Astrocyte of the hippocampus (primary cell): ENCODE measurements at regions not wholly inside any gene's neighbourhood (a gene's known extent, or its start where the extent isn't known, plus 50 kb on each side); places are given as distances from the start of the nearest gene placed in this dataset.
"Not testable (repeated sequence)": the region's sequence is repeated elsewhere in the genome, so short reads cannot be mapped to it uniquely, and the experiment has no call there.

Experiments used
- DNase-seq: peaks from one replicate; pipeline ENCODE4 v3.0.0; 2011; ENCODE audit warnings: low read depth, low spot score

DNA sequence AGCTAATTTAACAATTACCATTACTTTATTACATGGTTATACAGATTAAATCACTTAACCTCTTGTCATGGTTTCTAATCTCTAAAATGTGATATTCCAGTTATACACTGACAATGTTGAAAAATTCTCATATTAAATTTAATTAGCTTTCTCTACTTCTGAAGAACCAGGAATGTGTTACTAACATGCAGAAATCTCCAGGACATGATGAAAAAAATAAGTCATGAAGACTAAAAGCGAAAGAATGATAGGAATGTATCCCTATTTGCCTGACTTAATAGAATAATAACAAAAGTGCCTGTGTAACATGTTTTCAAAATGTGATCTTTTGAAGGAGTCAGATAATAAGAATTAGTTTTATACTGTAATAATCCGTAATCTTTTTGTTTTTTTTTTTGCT lies 2823.7 kb upstream of the PCDH20 start:
- peak; percentile 46 for DNase-seq

- peak; percentile 13 for DNase-seq
These were observed 2818.6 kb upstream of the PCDH20 start for GRCh38 chr13:64234255-64234654.

GRCh38 chr13:64223016-64223415 lies 2807.4 kb upstream of the PCDH20 start:
- DNase-seq: no peak

DNA sequence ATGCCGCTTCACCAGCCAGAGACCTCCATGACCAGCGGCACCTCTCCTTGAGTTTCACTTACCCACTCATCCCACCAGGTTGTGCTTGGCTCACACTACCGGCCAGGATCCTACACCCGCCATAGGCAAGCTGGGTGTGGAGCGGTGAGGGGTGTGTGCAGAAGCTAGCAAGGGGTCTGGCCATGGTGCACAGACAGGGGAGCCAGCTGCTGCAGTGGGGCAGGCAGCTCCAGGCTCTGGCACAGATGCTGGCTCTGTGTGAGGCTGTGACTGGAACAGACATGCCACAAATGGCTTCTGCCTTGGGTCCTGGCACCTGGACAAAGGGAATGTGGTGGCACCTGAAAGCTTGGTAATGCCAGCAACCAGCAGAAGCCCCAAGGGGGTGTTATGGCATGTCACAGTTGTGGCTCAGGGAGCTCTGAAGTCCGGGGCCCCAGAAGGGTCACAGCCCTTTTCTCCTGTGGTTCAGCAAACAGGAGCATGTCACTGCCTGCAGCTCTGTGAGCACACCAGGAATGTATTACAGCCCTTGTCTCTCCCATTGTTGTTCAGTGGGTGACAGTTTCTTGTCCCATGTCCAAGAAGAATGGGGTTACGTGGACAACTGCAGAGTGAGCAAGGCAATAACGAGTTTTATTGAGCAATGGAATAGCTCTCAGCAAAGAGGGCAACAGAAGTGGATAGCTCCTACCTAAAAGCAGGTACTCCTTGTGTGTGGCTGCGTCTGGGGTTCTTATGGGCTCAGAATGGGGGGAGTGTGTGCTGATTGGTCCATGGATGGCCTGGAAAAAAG lies 2791.0 kb upstream of the PCDH20 start:
- DNase-seq: no peak

DNA sequence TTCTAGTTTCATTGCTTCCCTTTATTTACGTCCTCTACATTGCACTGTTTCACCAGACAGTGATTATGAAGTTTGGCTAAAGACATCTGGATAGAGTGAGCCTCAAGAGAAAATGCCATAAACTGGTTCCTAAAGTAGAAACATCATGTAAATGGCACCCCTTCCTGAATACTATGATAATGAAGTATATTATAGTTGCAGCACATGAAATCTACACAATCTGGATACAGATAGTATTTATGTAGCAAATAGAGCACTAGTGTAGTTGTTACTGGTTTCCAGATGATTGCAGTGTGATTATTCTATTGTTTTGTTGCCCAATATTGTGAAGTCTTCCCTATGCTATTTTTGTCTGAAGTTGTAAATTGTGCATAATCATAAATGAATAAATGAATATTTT lies 2786.9 kb upstream of the PCDH20 start:
- DNase-seq: no peak

DNA sequence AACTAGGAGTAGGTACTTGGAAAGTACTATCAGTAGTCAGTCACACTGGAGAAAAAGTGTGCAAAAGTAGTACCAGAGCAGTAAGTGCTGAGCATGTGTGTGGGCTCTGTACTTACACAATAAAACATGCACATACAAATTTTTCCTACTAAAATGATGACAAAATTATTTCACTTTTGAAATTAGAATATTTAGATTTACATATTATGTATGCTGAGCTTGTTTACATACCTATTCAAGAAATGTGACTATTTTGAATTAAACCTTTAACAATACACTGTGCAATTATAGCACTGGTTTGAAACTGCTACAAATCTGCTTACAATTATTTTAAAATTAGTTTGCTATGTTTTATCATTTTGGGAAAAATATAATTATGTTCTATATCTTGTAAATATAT lies 2781.6 kb upstream of the PCDH20 start:
- no peak for DNase-seq

DNA sequence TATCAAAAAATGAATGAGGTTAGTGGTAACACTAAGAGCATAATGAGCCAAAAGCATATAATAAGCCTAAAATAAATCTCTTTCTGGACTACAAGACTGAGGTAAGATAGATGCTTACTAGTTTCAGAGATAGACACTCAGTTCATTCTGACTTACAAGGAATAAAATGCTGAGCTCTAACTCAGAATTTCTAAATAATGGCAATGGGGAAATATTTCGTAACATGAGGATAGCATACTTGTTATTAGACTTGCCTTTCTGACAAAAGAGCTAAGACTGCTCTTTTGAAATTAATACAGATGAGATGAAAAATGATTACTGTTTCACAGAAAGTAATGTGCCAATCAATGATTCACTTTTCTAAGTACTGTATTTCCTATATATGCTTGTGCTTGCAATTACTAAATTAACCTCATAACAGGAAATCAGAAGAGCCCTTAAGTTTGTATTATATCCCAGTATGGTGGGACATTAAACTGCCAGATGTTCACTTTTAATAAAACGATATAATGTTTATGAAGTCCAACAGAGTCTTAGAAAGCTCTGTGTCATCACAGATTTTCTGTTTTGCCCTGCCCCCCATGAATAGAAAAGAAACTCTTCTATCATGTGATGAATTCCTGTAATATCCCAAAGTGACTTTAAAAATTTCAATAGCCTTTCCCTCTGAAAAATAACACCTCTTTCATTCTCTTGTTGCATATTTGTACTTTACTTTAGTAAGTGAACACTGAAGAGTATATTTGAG lies 2771.0 kb upstream of the PCDH20 start:
- DNase-seq: no peak

- no peak for DNase-seq
These were observed 2770.4 kb upstream of the PCDH20 start for GRCh38 chr13:64186071-64186470.

GRCh38 chr13:64180756-64181155 lies 2765.1 kb upstream of the PCDH20 start:
- DNase-seq: no peak

DNA sequence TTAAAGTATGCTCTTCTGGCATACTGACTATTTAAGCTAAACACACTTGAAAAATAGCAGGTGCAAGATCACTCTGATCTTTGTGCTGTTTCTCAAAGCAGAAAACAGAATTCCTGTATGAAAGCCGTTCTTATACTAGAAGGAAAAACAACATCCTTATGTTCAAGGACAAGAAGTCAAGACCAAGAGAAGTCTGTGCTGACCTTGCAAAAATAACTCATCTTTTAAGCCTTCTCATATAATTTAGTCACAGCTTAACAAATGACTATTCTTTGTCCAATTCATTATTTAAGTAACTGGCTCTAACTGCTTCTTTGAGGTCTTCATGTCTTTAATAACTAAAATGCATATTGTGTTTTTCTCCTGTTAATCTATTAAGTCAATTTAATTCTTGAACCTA lies 2750.2 kb upstream of the PCDH20 start:
- no peak for DNase-seq

- no peak for DNase-seq
These were observed 2748.8 kb upstream of the PCDH20 start for GRCh38 chr13:64164435-64164834.

DNA sequence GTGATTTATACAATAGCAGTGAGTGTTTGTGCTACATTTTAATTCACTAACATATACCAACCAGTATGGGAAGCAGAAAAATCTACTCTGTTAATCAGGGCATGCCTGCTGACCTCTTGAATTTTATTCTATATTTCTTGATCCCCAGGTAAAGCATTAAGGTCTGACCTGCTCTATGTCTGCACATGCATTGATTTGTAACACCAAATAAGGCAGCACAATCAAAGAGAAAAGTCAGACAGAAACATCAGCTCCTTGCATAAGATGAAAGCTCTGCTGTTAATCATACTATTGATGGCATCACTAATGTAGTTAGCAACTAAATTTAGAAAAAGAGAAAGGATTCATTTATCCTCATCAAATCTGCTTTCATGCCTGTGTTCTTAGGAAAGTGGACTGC lies 2744.8 kb upstream of the PCDH20 start:
- no peak for DNase-seq

- peak; percentile 61 for DNase-seq
These were observed 2743.3 kb upstream of the PCDH20 start for GRCh38 chr13:64158908-64159307.

- DNase-seq: peak; percentile 12
These were observed 2738.9 kb upstream of the PCDH20 start for GRCh38 chr13:64154514-64154913.

DNA sequence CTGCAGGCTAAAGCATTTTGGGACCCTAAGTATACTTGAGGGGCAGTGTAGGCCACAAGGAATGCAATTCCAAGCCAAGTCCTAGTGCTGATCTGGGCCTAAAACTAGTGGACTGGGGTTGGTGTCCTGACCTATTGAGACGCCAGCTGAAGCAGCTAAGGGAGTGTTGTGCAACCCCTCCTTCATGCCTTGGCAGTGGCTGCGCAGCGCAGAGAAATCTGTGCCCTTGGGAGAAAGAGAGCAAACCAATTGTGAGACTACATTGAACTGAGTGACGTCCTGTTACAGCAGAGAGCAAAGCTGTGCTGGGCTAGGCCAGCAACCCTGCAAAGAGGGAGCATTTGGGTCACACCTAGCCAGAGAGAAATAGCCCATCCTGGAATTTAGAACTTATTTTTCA lies 2715.0 kb upstream of the PCDH20 start:
- no peak for DNase-seq

- DNase-seq: no peak
These were observed 2714.5 kb upstream of the PCDH20 start for GRCh38 chr13:64130171-64130570.

- DNase-seq: no peak
These were observed 2712.2 kb upstream of the PCDH20 start for GRCh38 chr13:64127856-64128255.

DNA sequence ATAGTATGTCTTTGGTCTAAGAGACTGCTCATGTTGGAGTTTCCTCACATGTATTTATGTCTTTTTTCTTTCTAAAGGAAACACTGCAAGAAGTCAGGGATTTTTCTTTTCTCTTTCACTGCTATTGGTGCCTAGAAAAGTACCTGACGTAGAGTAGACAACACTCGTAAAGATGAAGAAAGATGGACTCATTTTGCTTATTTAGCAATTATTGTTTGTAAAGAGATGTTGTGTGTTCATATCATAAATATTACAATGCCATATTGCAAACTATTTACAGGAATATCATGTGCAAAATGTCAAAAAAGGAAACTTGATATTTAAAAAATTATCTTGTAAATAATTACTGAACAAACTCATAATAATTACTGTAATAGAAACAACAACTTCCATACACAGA lies 2711.5 kb upstream of the PCDH20 start:
- no peak for DNase-seq

DNA sequence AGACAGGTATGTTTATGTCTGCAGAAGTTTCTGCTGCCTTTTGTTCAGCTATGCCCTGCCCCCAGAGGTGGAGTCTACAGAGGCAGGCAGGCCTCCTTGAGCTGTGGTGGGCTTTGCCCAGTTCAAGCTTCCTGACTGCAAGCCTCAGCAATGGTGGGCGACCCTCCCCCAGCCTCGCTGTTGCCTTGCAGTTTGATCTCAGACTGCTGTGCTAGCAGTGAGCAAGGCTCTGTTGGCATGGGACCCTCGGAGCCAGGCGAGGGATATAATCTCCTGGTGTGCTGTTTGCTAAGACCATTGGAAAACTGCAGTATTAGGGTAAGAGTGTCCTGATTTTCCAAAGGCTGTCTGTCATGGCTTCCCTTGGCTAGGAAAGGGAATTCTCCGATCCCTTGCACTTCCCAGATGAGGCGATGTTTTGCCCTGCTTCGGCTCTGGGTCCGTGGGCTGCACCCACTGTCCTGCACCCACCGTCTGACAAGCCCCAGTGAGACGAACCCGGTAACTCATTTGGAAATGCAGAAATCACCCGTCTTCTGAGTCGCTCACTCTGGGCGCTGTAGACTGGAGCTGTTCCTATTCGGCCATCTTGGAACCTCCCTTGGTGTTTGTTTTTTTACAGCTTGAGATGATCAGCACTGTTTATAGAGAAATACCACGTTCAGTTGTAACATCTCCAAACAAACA lies 2705.5 kb upstream of the PCDH20 start:
- not testable (repeated sequence) for DNase-seq

DNA sequence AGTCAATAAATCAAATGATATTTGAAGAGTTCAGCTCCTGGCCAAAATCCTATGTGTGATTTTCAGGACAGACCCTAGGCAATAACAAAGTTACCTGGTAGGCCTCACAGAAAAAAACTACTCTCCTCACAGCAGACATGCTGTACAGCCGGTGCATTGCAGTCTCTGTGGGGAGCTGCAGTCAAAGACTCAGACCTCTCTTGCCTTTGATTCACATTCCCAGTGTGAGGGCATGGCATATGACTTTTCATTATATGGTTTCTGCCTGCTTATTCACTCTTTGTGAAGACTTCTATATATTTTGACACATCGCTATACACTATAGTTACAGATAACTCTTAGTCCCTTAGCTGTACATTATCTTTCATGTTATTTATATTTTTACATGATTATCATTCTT lies 2684.3 kb upstream of the PCDH20 start:
- no peak for DNase-seq

- no peak for DNase-seq
These were observed 2674.7 kb upstream of the PCDH20 start for GRCh38 chr13:64090311-64090710.

GRCh38 chr13:64088491-64088890 lies 2672.8 kb upstream of the PCDH20 start:
- no peak for DNase-seq

GRCh38 chr13:64087624-64088023 lies 2672.0 kb upstream of the PCDH20 start:
- no peak for DNase-seq
